Body of pancreas (tissue), 4 donors: ENCODE measurements at regions not wholly inside any gene's neighbourhood (a gene's known extent, or its start where the extent isn't known, plus 50 kb on each side); places are given as distances from the start of the nearest gene placed in this dataset.

Source experiments
- ATAC-seq: fragments of 150-250 bp; one replicate; pipeline ENCODE4 v1.9.1; 2016
- DNase-seq, 4 donors: peaks; one replicate each; pipeline ENCODE4 v3.0.0-alpha.2; 2019
- H3K27ac ChIP-seq, 4 donors: fragments of 200-600 bp; sonication (generic); 1 replicate in 3 of 4; 2 replicates in 1 of 4; pipeline versions ENCODE4 v1.5.1 to v1.6.1; 2016 to 2019; ENCODE audit warnings: mild to moderate bottlenecking in 1 of 4, mixed read lengths in 1 of 4, moderate library complexity in 1 of 4
- H3K27me3 ChIP-seq, 2 donors: fragments of 200-600 bp; sonication (generic); one replicate each; pipeline ENCODE4 v1.6.0; 2016; ENCODE audit warnings: mild to moderate bottlenecking in 1 of 2
- H3K36me3 ChIP-seq, 2 donors: fragments of 200-600 bp; sonication (generic); replicated peaks in 1 of 2; 2 replicates each; pipeline ENCODE4 v1.5.1; 2016; ENCODE audit warnings: low read depth in 2 of 2; ENCODE audit not compliant: insufficient read depth in 1 of 2
- H3K4me1 ChIP-seq: fragments of 200-600 bp; sonication (generic); one replicate; pipeline ENCODE4 v1.6.0; 2016
- H3K4me3 ChIP-seq, 2 donors: fragments of 200-600 bp; sonication (generic); 1 replicate in 1 of 2; 2 replicates in 1 of 2; pipeline ENCODE4 v1.5.1; 2016 to 2019
- H3K9me3 ChIP-seq, 3 donors: fragments of 200-600 bp; sonication (generic); 1 replicate in 2 of 3; 2 replicates in 1 of 3; pipeline ENCODE4 v1.5.1; 2016
- POLR2A ChIP-seq, 3 donors: fragments of 450-650 bp; IDR thresholded peaks; one replicate each; pipeline ENCODE4 v1.6.1; 2016; ENCODE audit warnings: antibody characterized with exemption in 3 of 3, mild to moderate bottlenecking in 2 of 3
- WGBS, 2 donors: methylation state at CpG; one replicate each; pipeline ENCODE4 v1.1.5; 2017; 5-methylcytosine and 5-hydroxymethylcytosine counted together
- intact Hi-C: fragments of 100-400 bp; cut with DNase I; formaldehyde crosslinking; loops from one replicate; pipeline ENCODE4 v1.15.1; 2023
- TF ChIP-seq, protein P1 (sequence below), 7 experiments: fragments of 450-650 bp in 4 of 7; fragments of 200-600 bp in 3 of 7; sonication (generic) in 3 of 7; IDR thresholded peaks; one replicate each; pipeline ENCODE4 v1.5.1; 2016 to 2019; ENCODE audit warnings: antibody characterized with exemption in 7 of 7

DNA sequence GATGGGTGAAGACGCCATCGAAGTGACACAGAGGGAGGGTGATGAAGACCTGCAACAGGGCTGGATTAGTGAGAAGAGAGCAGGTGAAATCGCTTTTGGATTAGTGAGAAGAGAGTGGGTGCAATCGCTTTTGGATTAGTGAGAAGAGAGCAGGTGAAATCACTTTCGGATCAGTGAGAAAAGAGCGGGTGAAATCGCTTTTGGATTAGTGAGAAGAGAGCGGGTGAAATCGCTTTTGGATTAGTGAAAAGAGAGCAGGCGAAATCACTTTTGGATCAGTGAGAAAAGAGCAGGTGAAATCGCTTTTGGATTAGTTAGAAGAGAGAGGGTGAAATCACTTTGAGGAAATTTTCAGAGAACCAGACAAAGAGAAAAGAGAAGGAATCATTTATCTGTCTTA lies 67.2 kb upstream of the TRIO start:
- Histone ChIP-seq H3K27ac (no peak overlapping the region), H3K4me3 (no peak overlapping the region), H3K36me3 (no peaks in the 10 kb centered on the region), H3K9me3 (no peaks in the 10 kb centered on the region), H3K27me3 (no peaks in the 10 kb centered on the region), H3K4me1 (no peaks in the 10 kb centered on the region)
- TF ChIP-seq POLR2A (IDR thresholded peaks at IDR 0.05), result no peak
- TF ChIP-seq, protein P1, sequence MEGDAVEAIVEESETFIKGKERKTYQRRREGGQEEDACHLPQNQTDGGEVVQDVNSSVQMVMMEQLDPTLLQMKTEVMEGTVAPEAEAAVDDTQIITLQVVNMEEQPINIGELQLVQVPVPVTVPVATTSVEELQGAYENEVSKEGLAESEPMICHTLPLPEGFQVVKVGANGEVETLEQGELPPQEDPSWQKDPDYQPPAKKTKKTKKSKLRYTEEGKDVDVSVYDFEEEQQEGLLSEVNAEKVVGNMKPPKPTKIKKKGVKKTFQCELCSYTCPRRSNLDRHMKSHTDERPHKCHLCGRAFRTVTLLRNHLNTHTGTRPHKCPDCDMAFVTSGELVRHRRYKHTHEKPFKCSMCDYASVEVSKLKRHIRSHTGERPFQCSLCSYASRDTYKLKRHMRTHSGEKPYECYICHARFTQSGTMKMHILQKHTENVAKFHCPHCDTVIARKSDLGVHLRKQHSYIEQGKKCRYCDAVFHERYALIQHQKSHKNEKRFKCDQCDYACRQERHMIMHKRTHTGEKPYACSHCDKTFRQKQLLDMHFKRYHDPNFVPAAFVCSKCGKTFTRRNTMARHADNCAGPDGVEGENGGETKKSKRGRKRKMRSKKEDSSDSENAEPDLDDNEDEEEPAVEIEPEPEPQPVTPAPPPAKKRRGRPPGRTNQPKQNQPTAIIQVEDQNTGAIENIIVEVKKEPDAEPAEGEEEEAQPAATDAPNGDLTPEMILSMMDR (IDR thresholded peaks at IDR 0.05), result no peak
- ATAC-seq, result no peak
- WGBS, 2 donors, result 74 to 76% methylated on average over 11 of the region's 11 CpGs
- intact Hi-C loops, result no loop called here
- DNase-seq, result no peak

DNA sequence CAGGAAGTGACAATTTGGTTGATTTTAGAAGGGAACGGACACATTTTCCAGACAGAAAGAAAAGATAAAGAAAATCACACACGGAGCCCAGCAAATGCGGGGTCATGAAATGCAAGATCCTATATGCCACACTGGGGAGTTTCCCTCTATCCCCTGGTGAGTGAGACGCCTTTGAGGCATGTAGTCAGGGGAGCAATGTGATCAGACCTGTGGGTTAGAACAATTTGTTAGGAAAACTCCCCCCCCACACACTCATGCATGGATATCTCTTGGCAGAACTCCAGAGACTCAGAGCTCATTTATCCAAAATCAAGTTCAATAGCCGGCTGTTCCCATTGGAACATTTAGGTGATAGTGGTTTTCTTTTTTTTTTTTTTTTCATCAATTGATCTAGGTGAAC lies 71.7 kb upstream of the TRIO start:
- no peaks in the 10 kb centered on the region for H3K27me3 ChIP-seq
- intact Hi-C loops, result no loop called here
- H3K36me3 ChIP-seq, result no peaks in the 10 kb centered on the region
- TF ChIP-seq, protein P1 (IDR thresholded peaks at IDR 0.05), result no peak
- TF ChIP-seq POLR2A (IDR thresholded peaks at IDR 0.05), result no peak
- no peaks in the 10 kb centered on the region for H3K4me1 ChIP-seq
- no peak for DNase-seq
- no peak overlapping the region for H3K4me3 ChIP-seq
- ATAC-seq, result no peak
- H3K9me3 ChIP-seq, result no peaks in the 10 kb centered on the region
- 75 to 76% methylated on average over 5 of the region's 5 CpGs for WGBS, 2 donors
- no peak overlapping the region for H3K27ac ChIP-seq

DNA sequence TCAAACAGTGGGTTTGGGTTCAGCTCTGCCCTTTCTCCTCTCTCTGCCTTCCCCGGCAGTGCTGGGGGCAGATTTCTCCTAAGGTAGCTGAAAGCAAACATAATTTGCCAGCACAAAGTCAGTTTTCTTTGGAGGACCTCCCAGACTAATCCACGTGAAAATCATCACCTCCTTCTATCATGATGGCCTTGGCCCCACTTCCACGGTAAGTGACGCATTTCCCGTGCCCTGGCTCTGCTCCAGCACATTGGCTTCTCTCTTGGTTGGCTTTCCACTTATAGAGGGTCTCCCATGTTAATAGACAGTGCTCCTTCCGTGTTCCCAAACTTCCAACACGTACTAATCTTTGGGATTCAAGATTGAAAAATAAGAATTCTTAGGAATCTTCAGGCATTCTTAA lies 74.1 kb upstream of the TRIO start:
- H3K4me1 ChIP-seq, result no peaks in the 10 kb centered on the region
- no peaks in the 10 kb centered on the region for H3K9me3 ChIP-seq
- 41 to 51% methylated on average over 7 of the region's 7 CpGs for WGBS, 2 donors
- no peak overlapping the region for H3K27ac ChIP-seq
- no peaks in the 10 kb centered on the region for H3K27me3 ChIP-seq
- ATAC-seq, result no peak
- intact Hi-C loops, result no loop called here
- no peak overlapping the region for H3K4me3 ChIP-seq
- no peaks in the 10 kb centered on the region for H3K36me3 ChIP-seq
- no peak for DNase-seq
- TF ChIP-seq POLR2A (IDR thresholded peaks at IDR 0.05), result no peak
- TF ChIP-seq, protein P1 (IDR thresholded peaks at IDR 0.05), result no peak

DNA sequence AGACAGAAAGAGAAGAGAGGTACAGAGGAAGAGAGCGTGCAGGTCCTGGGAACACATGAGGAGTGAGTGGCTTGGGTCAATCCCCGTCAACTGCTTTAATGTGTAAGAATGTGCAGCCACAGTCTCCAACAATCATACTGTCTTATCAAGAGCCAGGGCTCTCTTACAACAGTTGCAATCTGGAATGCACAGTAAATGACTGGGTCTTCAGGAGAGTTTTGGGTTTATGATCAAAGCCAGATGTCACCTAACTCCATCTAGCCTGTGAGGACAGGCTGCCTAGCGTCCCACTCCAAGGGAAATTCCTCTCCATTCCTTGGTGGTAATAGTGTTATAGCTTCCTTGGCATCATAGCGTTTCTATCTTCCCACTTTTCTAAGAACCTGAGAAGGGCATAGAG lies 75.0 kb upstream of the TRIO start:
- Histone ChIP-seq H3K4me3 (no peak overlapping the region), H3K9me3 (no peaks in the 10 kb centered on the region), H3K36me3 (no peaks in the 10 kb centered on the region), H3K27ac (no peak overlapping the region), H3K4me1 (no peaks in the 10 kb centered on the region), H3K27me3 (no peaks in the 10 kb centered on the region)
- ATAC-seq (no peak), DNase-seq (no peak)
- 67 to 72% methylated on average over 4 of the region's 4 CpGs for WGBS, 2 donors
- TF ChIP-seq, protein P1 (IDR thresholded peaks at IDR 0.05), result no peak
- TF ChIP-seq POLR2A (IDR thresholded peaks at IDR 0.05), result no peak
- intact Hi-C loops, result no loop called here

DNA sequence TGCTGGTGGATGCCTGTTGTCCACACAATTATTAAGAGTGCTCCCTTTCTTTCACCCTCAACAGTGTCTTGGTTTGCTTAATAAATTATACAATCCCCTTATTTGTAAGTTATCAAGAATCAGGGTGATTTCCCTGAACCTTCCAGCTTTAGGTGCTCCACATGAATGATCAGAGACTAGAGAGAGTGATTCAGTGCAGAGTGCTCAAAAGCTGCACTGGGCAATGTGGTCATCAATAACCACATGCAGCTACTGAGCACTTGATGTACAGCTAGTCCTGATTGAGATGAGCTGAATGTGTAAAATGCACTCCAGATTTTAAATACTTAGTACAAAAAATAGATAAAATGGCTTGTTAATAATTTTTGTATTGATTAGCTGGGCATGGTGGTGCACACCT lies 76.8 kb upstream of the TRIO start:
- Histone ChIP-seq H3K27me3 (no peaks in the 10 kb centered on the region), H3K4me1 (no peaks in the 10 kb centered on the region), H3K27ac (no peak overlapping the region), H3K36me3 (no peaks in the 10 kb centered on the region), H3K4me3 (no peak overlapping the region), H3K9me3 (no peaks in the 10 kb centered on the region)
- ATAC-seq, result no peak
- intact Hi-C loops, result no loop called here
- no peak for DNase-seq
- TF ChIP-seq, protein P1 (IDR thresholded peaks at IDR 0.05), result no peak
- no peak for TF ChIP-seq POLR2A (IDR thresholded peaks at IDR 0.05)
